HepG2 (cell line): ENCODE measurements at regions not wholly inside any gene's neighbourhood (a gene's known extent, or its start where the extent isn't known, plus 50 kb on each side); places are given as distances from the start of the nearest gene placed in this dataset.

Experiments used
- ATAC-seq: fragments of 200-7000 bp; cut with Tn5 transposase; 3 replicates; pipeline ENCODE4 v1.9.1; 2020; ENCODE audit warnings: mild to moderate bottlenecking, moderate library complexity
- BruUV-seq: library from RNA; stranded (reverse); fragments of 400-500 nt; replicated peaks from 2 replicates; lab custom pipeline; 2021; lab: Mats Ljungman, UMichigan
- CTCF ChIA-PET: fragments of 300-600 bp; formaldehyde crosslinking; extraction: SDS; loops from one replicate; lab custom pipeline; 2021; ENCODE audit warnings: low total read pairs, inconsistent platforms, low intra/inter-chr PET ratio; lab: Yijun Ruan, JAX
- POLR2A ChIA-PET: fragments of 350-600 bp; sonication (Branson Sonifier 250); formaldehyde crosslinking; loops from one replicate; lab custom pipeline; 2020; ENCODE audit warnings: antibody characterized with exemption, inconsistent platforms; lab: Yijun Ruan, JAX
- DNase-seq: peaks from one replicate; pipeline ENCODE4 v3.0.0-alpha.2; 2015; ENCODE audit warnings: low spot score
- FAIRE-seq: peaks from 3 replicates; lab custom pipeline; 2011; peaks lifted over from hg19 to GRCh38; lab: Jason Lieb, UNC
- H2AFZ ChIP-seq: one replicate; pipeline ENCODE4 v1.6.1; 2011; ENCODE audit warnings: low read length, inconsistent platforms
- H3K27ac ChIP-seq: fragments of 300-600 bp; 3 replicates; pipeline ENCODE4 v1.8.0; 2011; ENCODE audit warnings: mixed run types, mild to moderate bottlenecking, mixed read lengths, low read length, inconsistent platforms; ENCODE audit not compliant: insufficient read depth; ENCODE audit errors: extremely low read length
- H3K27me3 ChIP-seq, 2 experiments: fragments of 200-600 bp in 1 of 2; 2 replicates in 1 of 2; 3 replicates in 1 of 2; pipeline versions ENCODE4 v1.6.0 to v1.8.0; 2011; ENCODE audit warnings: low read length in 2 of 2, mild to moderate bottlenecking in 2 of 2, moderate library complexity in 2 of 2, inconsistent platforms in 1 of 2; ENCODE audit not compliant: insufficient read depth in 2 of 2, control insufficient read depth in 1 of 2
- H3K36me3 ChIP-seq, 2 experiments: fragments of 200-600 bp in 1 of 2; replicated peaks in 1 of 2; 2 replicates in 1 of 2; 3 replicates in 1 of 2; pipeline versions ENCODE4 v1.5.1 to v1.8.0; 2011; ENCODE audit warnings: low read length in 2 of 2, inconsistent platforms in 1 of 2; ENCODE audit not compliant: insufficient read depth in 2 of 2, control insufficient read depth in 1 of 2
- H3K4me1 ChIP-seq: 2 replicates; pipeline ENCODE4 v1.5.1; 2012; ENCODE audit warnings: low read length, inconsistent platforms; ENCODE audit not compliant: insufficient read depth
- H3K4me2 ChIP-seq: 2 replicates; pipeline ENCODE4 v1.6.0; 2011; ENCODE audit warnings: low read depth, low read length, inconsistent platforms
- H3K4me3 ChIP-seq, 3 experiments: fragments of 200-600 bp in 1 of 3; sonication (generic), shearing (Covaris generic) in 1 of 3; replicated peaks in 1 of 3; 2 replicates each; pipeline ENCODE4 v1.5.1; 2011 to 2016; ENCODE audit warnings: low read length in 3 of 3, inconsistent platforms in 2 of 3, low read depth in 2 of 3, mild to moderate bottlenecking in 2 of 3, control low read depth in 1 of 3, mixed read lengths in 1 of 3; ENCODE audit not compliant: insufficient read depth in 1 of 3
- H3K79me2 ChIP-seq: one replicate; pipeline ENCODE4 v1.6.1; 2011; ENCODE audit warnings: low read length, inconsistent platforms; ENCODE audit not compliant: insufficient read depth
- H3K9ac ChIP-seq: 2 replicates; pipeline ENCODE4 v1.6.0; 2011; ENCODE audit warnings: mild to moderate bottlenecking, low read depth, low read length, inconsistent platforms; ENCODE audit not compliant: insufficient read depth
- H3K9me3 ChIP-seq: 2 replicates; pipeline ENCODE4 v1.5.1; 2012; ENCODE audit warnings: mild to moderate bottlenecking, low read length
- H4K20me1 ChIP-seq: 2 replicates; pipeline ENCODE4 v1.6.0; 2011; ENCODE audit warnings: inconsistent platforms, mild to moderate bottlenecking, low read length, moderate library complexity; ENCODE audit not compliant: insufficient read depth
- ATM ChIP-seq: fragments of 450-650 bp; IDR thresholded peaks from 2 replicates; pipeline ENCODE4 v1.7.1; 2017; ENCODE audit warnings: mild to moderate bottlenecking, borderline replicate concordance
- ELF1 ChIP-seq: sonication (generic); formaldehyde crosslinking; IDR thresholded peaks from 2 replicates; pipeline ENCODE4 v1.4.0; 2020; ENCODE audit warnings: missing genetic modification reagents
- ETS1 ChIP-seq: sonication (generic); formaldehyde crosslinking; IDR thresholded peaks from 2 replicates; pipeline ENCODE4 v1.4.0; 2020; ENCODE audit warnings: missing genetic modification reagents
- FOXJ3 ChIP-seq: sonication (generic); formaldehyde crosslinking; IDR thresholded peaks from 2 replicates; pipeline ENCODE4 v1.4.0; 2020; ENCODE audit warnings: missing genetic modification reagents, mild to moderate bottlenecking, borderline replicate concordance
- FOXO4 ChIP-seq: sonication (generic); formaldehyde crosslinking; conservative IDR thresholded peaks from 2 replicates; pipeline ENCODE4 v1.8.1; 2023; ENCODE audit warnings: missing genetic modification reagents
- ISX ChIP-seq: sonication (generic); formaldehyde crosslinking; conservative IDR thresholded peaks from 2 replicates; pipeline ENCODE4 v1.5.0; 2020; ENCODE audit warnings: missing genetic modification reagents
- JARID2 ChIP-seq: sonication (generic); formaldehyde crosslinking; IDR thresholded peaks from 2 replicates; pipeline ENCODE4 v1.8.1; 2023; ENCODE audit warnings: missing genetic modification reagents, inconsistent platforms; ENCODE audit not compliant: insufficient replicate concordance
- JUNB ChIP-seq: sonication (generic); formaldehyde crosslinking; IDR thresholded peaks from 2 replicates; pipeline ENCODE4 v1.8.0; 2022; ENCODE audit warnings: missing genetic modification reagents, mild to moderate bottlenecking, borderline replicate concordance
- LCORL ChIP-seq, 2 experiments: fragments of 450-650 bp in 1 of 2; sonication (generic) in 1 of 2; formaldehyde crosslinking in 1 of 2; IDR thresholded peaks; 2 replicates each; pipeline versions ENCODE4 v1.5.0 to v1.6.1; 2017 to 2020; ENCODE audit warnings: antibody characterized with exemption in 1 of 2, missing genetic modification reagents in 1 of 2
- MAFF ChIP-seq: IDR thresholded peaks from 2 replicates; pipeline ENCODE4 v1.6.1; 2011; ENCODE audit warnings: low read depth, low read length, improper control_type of control experiment
- MAFK ChIP-seq, 2 experiments: IDR thresholded peaks in 1 of 2; conservative IDR thresholded peaks in 1 of 2; 2 replicates each; pipeline ENCODE4 v1.6.1; 2011; ENCODE audit warnings: improper control_type of control experiment in 2 of 2, low read length in 2 of 2
- MTA1 ChIP-seq: sonication (generic); formaldehyde crosslinking; IDR thresholded peaks from 2 replicates; pipeline ENCODE4 v1.4.0; 2020; ENCODE audit warnings: missing genetic modification reagents, mild to moderate bottlenecking, borderline replicate concordance
- NFYC ChIP-seq: IDR thresholded peaks from 2 replicates; pipeline ENCODE4 v1.6.1; 2016; ENCODE audit warnings: missing genetic modification reagents, missing compliant biosample characterization
- ZBTB38 ChIP-seq: sonication (generic); formaldehyde crosslinking; IDR thresholded peaks from 2 replicates; pipeline ENCODE4 v1.5.1; 2020; ENCODE audit warnings: mild to moderate bottlenecking, missing genetic modification reagents
- ZFP36L1 ChIP-seq: sonication (generic); formaldehyde crosslinking; IDR thresholded peaks from 2 replicates; pipeline ENCODE4 v1.8.0; 2022; ENCODE audit warnings: mild to moderate bottlenecking, missing genetic modification reagents, moderate library complexity
- ZFP62 ChIP-seq: sonication (generic); formaldehyde crosslinking; IDR thresholded peaks from 2 replicates; pipeline ENCODE4 v1.4.0; 2020; ENCODE audit warnings: missing genetic modification reagents
- ZNF558 ChIP-seq: sonication (generic); formaldehyde crosslinking; IDR thresholded peaks from 2 replicates; pipeline ENCODE4 v1.9.0; 2022; ENCODE audit warnings: mild to moderate bottlenecking, missing genetic modification reagents, borderline replicate concordance
- ZNF598 ChIP-seq: sonication (generic); formaldehyde crosslinking; IDR thresholded peaks from 2 replicates; pipeline ENCODE4 v1.5.1; 2020; ENCODE audit warnings: mild to moderate bottlenecking, missing genetic modification reagents, borderline replicate concordance
- ZNF605 ChIP-seq: sonication (generic); formaldehyde crosslinking; IDR thresholded peaks from 2 replicates; pipeline ENCODE4 v1.8.0; 2022; ENCODE audit warnings: mild to moderate bottlenecking, missing genetic modification reagents
- WGBS: methylation state at CpG from one replicate; pipeline ENCODE4 v1.1.6; 2017; ENCODE audit warnings: low lambda C conversion rate; 5-methylcytosine and 5-hydroxymethylcytosine counted together
- in situ Hi-C: cut with HindIII; loops from 2 replicates; pipeline ENCODE4 v1.10.0; 2017; ENCODE audit warnings: low pct_unique_long_range_greater_than_20kb; ENCODE audit not compliant: extremely low pct_ligation_motif_present
- intact Hi-C: fragments of 100-400 bp; cut with micrococcal nuclease; formaldehyde crosslinking; loops from one replicate; pipeline ENCODE4 v1.10.0; 2022; ENCODE audit not compliant: unreplicated experiment
- TF ChIP-seq, protein P1 (sequence below): sonication (generic); formaldehyde crosslinking; IDR thresholded peaks from 2 replicates; pipeline ENCODE4 v1.8.1; 2023; ENCODE audit warnings: missing genetic modification reagents, inconsistent platforms, borderline replicate concordance

- TF ChIP-seq ETS1 (CRISPR knock-in tag): no peak
- no peak for TF ChIP-seq ZNF598 (CRISPR knock-in tag)
- no peak for TF ChIP-seq JUNB (CRISPR knock-in tag)
- TF ChIP-seq FOXO4: no peak
- no peak for TF ChIP-seq ZFP62
Observed at GRCh38 chr1:58976294-58976693, 192.4 kb upstream of the JUN start (continued).

DNA sequence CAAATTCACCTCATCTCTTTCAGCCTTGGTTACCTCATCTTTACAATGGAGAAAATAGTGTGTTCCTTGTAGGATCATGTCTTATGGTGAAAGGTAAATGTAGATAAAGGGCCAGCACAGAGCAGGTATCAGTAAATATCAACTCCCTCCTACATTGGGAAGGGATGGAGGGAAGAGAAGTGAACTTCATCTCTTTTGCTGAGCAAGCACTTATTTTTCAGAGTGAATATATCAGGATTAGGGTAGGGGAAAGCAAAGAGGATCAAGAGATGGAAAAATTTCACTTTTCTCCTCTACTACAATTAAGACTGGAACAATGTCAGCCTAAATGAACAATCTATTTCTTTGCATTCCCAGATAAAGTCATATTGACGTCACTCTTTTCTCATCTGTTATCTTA is 193.8 kb upstream of the JUN start:
- Histone ChIP-seq H3K36me3 (no peaks in the 10 kb centered on the region), H3K4me2 (no peak overlapping the region), H4K20me1 (no peaks in the 10 kb centered on the region), H3K4me1 (peaks cover 7% of the 10 kb centered on the region), H3K79me2 (no peaks in the 10 kb centered on the region), H3K9me3 (no peaks in the 10 kb centered on the region), H3K27ac (no peak overlapping the region), H3K4me3 (no peak overlapping the region), H3K27me3 (peaks cover 0 to 5% of the 10 kb centered on the region in 2 experiments; a peak in 2 of 5 replicates), H2AFZ (no peak overlapping the region), H3K9ac (no peak overlapping the region)
- BruUV-seq: no TSS peak
- no peak for FAIRE-seq
- 82% methylated on average over 1 of the region's 1 CpG for WGBS
- CTCF ChIA-PET: no interaction called here
- TF ChIP-seq FOXJ3 (CRISPR knock-in tag): no peak
- no peak for TF ChIP-seq ZNF558 (CRISPR knock-in tag)
- TF ChIP-seq ZNF605 (CRISPR knock-in tag): no peak
- TF ChIP-seq, protein P1, sequence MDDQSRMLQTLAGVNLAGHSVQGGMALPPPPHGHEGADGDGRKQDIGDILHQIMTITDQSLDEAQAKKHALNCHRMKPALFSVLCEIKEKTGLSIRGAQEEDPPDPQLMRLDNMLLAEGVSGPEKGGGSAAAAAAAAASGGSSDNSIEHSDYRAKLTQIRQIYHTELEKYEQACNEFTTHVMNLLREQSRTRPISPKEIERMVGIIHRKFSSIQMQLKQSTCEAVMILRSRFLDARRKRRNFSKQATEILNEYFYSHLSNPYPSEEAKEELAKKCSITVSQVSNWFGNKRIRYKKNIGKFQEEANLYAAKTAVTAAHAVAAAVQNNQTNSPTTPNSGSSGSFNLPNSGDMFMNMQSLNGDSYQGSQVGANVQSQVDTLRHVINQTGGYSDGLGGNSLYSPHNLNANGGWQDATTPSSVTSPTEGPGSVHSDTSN (CRISPR knock-in tag): no peak
- no peak for TF ChIP-seq ISX (CRISPR knock-in tag)
- no peak for TF ChIP-seq ELF1 (CRISPR knock-in tag)
- TF ChIP-seq MAFK (conservative IDR thresholded peaks at IDR 0.05 in 1 of 2, IDR thresholded peaks at IDR 0.05 in 1 of 2; ENCODE audit: low read length in 2 of 2): peak; percentile 82 to 95
- no peak for TF ChIP-seq MTA1 (CRISPR knock-in tag)
- no peak for TF ChIP-seq ZFP36L1 (CRISPR knock-in tag)
- TF ChIP-seq LCORL (IDR thresholded peaks at IDR 0.05): no peak
- TF ChIP-seq LCORL (CRISPR knock-in tag; IDR thresholded peaks at IDR 0.05): no peak
- no peak for TF ChIP-seq NFYC (CRISPR knock-in tag)
- TF ChIP-seq ATM: no peak
- TF ChIP-seq ZBTB38 (CRISPR knock-in tag): no peak
- peak; percentile 92 for TF ChIP-seq MAFF
- no peak for TF ChIP-seq JARID2 (CRISPR knock-in tag)
- in situ Hi-C loops (no loop called here), intact Hi-C loops (no loop called here)
- no peak for DNase-seq
- POLR2A ChIA-PET: no interaction called here
- ATAC-seq: no peak
